HEK293 (cell line): ENCODE measurements at regions not wholly inside any gene's neighbourhood (a gene's known extent, or its start where the extent isn't known, plus 50 kb on each side); places are given as distances from the start of the nearest gene placed in this dataset.

ENCODE experiments used
- GLIS2 ChIP-seq: fragments of 450-650 bp; formaldehyde crosslinking; IDR thresholded peaks from 2 replicates; pipeline ENCODE4 v1.5.1; 2016; ENCODE audit warnings: missing biosample characterization, missing genetic modification characterization
- KLF1 ChIP-seq: fragments of 450-650 bp; formaldehyde crosslinking; IDR thresholded peaks from 2 replicates; pipeline ENCODE4 v1.5.1; 2016; ENCODE audit warnings: missing biosample characterization, missing genetic modification characterization
- RBAK ChIP-seq: fragments of 450-650 bp; formaldehyde crosslinking; IDR thresholded peaks from 2 replicates; pipeline ENCODE4 v1.5.1; 2016; ENCODE audit warnings: missing biosample characterization, missing genetic modification characterization
- WT1 ChIP-seq: fragments of 450-650 bp; formaldehyde crosslinking; IDR thresholded peaks from 2 replicates; pipeline ENCODE4 v1.5.1; 2016; ENCODE audit warnings: missing biosample characterization, missing genetic modification characterization
- ZFHX2 ChIP-seq: fragments of 450-650 bp; formaldehyde crosslinking; conservative IDR thresholded peaks from 2 replicates; pipeline ENCODE4 v1.5.1; 2016; ENCODE audit warnings: missing biosample characterization, missing genetic modification characterization
- ZNF184 ChIP-seq: fragments of 450-650 bp; IDR thresholded peaks from 2 replicates; pipeline ENCODE4 v1.5.1; 2018; ENCODE audit warnings: missing biosample characterization, mild to moderate bottlenecking, missing genetic modification characterization
- ZNF214 ChIP-seq: fragments of 450-650 bp; formaldehyde crosslinking; IDR thresholded peaks from 2 replicates; pipeline ENCODE4 v1.5.1; 2017; ENCODE audit warnings: missing biosample characterization, mild to moderate bottlenecking, missing genetic modification characterization, borderline replicate concordance
- ZNF221 ChIP-seq: fragments of 450-650 bp; formaldehyde crosslinking; IDR thresholded peaks from 2 replicates; pipeline ENCODE4 v1.5.1; 2017; ENCODE audit warnings: missing biosample characterization, missing genetic modification characterization, borderline replicate concordance
- ZNF223 ChIP-seq: fragments of 450-650 bp; formaldehyde crosslinking; IDR thresholded peaks from 2 replicates; pipeline ENCODE4 v1.5.1; 2016; ENCODE audit warnings: missing biosample characterization, missing genetic modification characterization
- ZNF239 ChIP-seq: fragments of 450-650 bp; formaldehyde crosslinking; IDR thresholded peaks from 2 replicates; pipeline ENCODE4 v1.5.1; 2016; ENCODE audit warnings: missing biosample characterization, missing genetic modification characterization
- ZNF280D ChIP-seq: fragments of 450-650 bp; formaldehyde crosslinking; IDR thresholded peaks from 2 replicates; pipeline ENCODE4 v1.5.1; 2016; ENCODE audit warnings: missing biosample characterization, missing genetic modification characterization
- ZNF335 ChIP-seq: fragments of 450-650 bp; formaldehyde crosslinking; conservative IDR thresholded peaks from 2 replicates; pipeline ENCODE4 v1.5.1; 2016; ENCODE audit warnings: missing biosample characterization, missing genetic modification characterization
- ZNF433 ChIP-seq: fragments of 450-650 bp; formaldehyde crosslinking; IDR thresholded peaks from 2 replicates; pipeline ENCODE4 v1.5.1; 2016; ENCODE audit warnings: missing biosample characterization, missing genetic modification characterization, low read depth
- ZNF555 ChIP-seq: fragments of 450-650 bp; formaldehyde crosslinking; conservative IDR thresholded peaks from 2 replicates; pipeline ENCODE4 v1.5.1; 2017; ENCODE audit warnings: missing biosample characterization, mild to moderate bottlenecking, missing genetic modification characterization, inconsistent platforms
- ZNF600 ChIP-seq: fragments of 450-650 bp; formaldehyde crosslinking; IDR thresholded peaks from 2 replicates; pipeline ENCODE4 v1.5.1; 2016; ENCODE audit warnings: missing biosample characterization, missing genetic modification characterization
- ZNF621 ChIP-seq: fragments of 450-650 bp; formaldehyde crosslinking; IDR thresholded peaks from 2 replicates; pipeline ENCODE4 v1.5.1; 2017; ENCODE audit warnings: missing biosample characterization, missing genetic modification characterization
- ZNF645 ChIP-seq: fragments of 450-650 bp; formaldehyde crosslinking; IDR thresholded peaks from 2 replicates; pipeline ENCODE4; 2016; ENCODE audit warnings: missing biosample characterization, missing genetic modification characterization
- ZNF785 ChIP-seq: fragments of 450-650 bp; formaldehyde crosslinking; IDR thresholded peaks from 2 replicates; pipeline ENCODE4 v1.5.1; 2016; ENCODE audit warnings: missing biosample characterization, missing genetic modification characterization
- ZSCAN18 ChIP-seq: fragments of 450-650 bp; formaldehyde crosslinking; IDR thresholded peaks from 2 replicates; pipeline ENCODE4 v1.5.1; 2016; ENCODE audit warnings: missing biosample characterization, missing genetic modification characterization
- ZSCAN30 ChIP-seq: fragments of 450-650 bp; IDR thresholded peaks from 2 replicates; pipeline ENCODE4 v1.5.1; 2018; ENCODE audit warnings: missing biosample characterization, mild to moderate bottlenecking, missing genetic modification characterization, moderate library complexity
- TF ChIP-seq, protein P1 (sequence below): fragments of 450-650 bp; formaldehyde crosslinking; conservative IDR thresholded peaks from 2 replicates; pipeline ENCODE4 v1.5.1; 2016; ENCODE audit warnings: low read depth, missing biosample characterization, missing genetic modification characterization
- TF ChIP-seq, protein P2 (sequence below): fragments of 450-650 bp; formaldehyde crosslinking; IDR thresholded peaks from 2 replicates; pipeline ENCODE4 v1.5.1; 2016; ENCODE audit warnings: missing biosample characterization, missing genetic modification characterization
- TF ChIP-seq, protein P3 (sequence below): fragments of 450-650 bp; formaldehyde crosslinking; IDR thresholded peaks from 2 replicates; pipeline ENCODE4 v1.5.1; 2016; ENCODE audit warnings: missing biosample characterization, missing genetic modification characterization, low read depth
- TF ChIP-seq, protein P4 (sequence below): fragments of 450-650 bp; formaldehyde crosslinking; IDR thresholded peaks from 2 replicates; pipeline ENCODE4 v1.5.1; 2016; ENCODE audit warnings: missing biosample characterization, missing genetic modification characterization, borderline replicate concordance

DNA sequence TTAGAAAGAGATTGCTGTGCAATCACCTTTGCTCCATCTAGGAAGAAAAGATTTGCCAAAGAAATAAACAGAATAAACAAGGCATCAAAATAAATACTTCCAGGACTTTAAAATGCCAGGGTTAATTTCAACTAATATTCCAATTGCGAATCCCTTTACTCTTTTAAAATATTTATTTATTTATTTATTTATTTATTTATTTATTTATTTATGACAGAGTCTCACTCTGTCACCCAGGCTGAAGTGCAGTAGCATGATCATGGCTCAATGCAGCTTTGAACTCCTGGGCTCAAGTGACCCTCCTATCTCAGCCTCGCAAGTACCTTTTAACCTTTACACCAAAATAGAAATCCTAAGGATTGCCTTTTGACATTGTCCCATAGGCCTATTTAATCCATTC, 191.1 kb downstream of the EDN1 start (continued):
- TF ChIP-seq ZNF335 (tag by site-specific recombination) (no peak), ZNF239 (tag by site-specific recombination) (no peak), ZNF645 (tag by site-specific recombination) (no peak), ZNF433 (tag by site-specific recombination) (0 out of 2 replicates have a peak, but pooled peaks have one; percentile 25), ZNF600 (tag by site-specific recombination) (no peak), ZNF214 (no peak), WT1 (no peak), ZNF221 (tag by site-specific recombination) (no peak), ZNF223 (tag by site-specific recombination) (no peak), ZNF184 (tag by site-specific recombination) (no peak), ZSCAN30 (tag by site-specific recombination) (no peak), ZNF555 (tag by site-specific recombination) (peak; percentile 86), ZNF280D (tag by site-specific recombination) (no peak), ZSCAN18 (tag by site-specific recombination) (no peak), GLIS2 (tag by site-specific recombination) (no peak), ZFHX2 (tag by site-specific recombination) (no peak), ZNF621 (tag by site-specific recombination) (no peak), RBAK (no peak), KLF1 (no peak), ZNF785 (tag by site-specific recombination) (no peak)
- TF ChIP-seq, protein P1, sequence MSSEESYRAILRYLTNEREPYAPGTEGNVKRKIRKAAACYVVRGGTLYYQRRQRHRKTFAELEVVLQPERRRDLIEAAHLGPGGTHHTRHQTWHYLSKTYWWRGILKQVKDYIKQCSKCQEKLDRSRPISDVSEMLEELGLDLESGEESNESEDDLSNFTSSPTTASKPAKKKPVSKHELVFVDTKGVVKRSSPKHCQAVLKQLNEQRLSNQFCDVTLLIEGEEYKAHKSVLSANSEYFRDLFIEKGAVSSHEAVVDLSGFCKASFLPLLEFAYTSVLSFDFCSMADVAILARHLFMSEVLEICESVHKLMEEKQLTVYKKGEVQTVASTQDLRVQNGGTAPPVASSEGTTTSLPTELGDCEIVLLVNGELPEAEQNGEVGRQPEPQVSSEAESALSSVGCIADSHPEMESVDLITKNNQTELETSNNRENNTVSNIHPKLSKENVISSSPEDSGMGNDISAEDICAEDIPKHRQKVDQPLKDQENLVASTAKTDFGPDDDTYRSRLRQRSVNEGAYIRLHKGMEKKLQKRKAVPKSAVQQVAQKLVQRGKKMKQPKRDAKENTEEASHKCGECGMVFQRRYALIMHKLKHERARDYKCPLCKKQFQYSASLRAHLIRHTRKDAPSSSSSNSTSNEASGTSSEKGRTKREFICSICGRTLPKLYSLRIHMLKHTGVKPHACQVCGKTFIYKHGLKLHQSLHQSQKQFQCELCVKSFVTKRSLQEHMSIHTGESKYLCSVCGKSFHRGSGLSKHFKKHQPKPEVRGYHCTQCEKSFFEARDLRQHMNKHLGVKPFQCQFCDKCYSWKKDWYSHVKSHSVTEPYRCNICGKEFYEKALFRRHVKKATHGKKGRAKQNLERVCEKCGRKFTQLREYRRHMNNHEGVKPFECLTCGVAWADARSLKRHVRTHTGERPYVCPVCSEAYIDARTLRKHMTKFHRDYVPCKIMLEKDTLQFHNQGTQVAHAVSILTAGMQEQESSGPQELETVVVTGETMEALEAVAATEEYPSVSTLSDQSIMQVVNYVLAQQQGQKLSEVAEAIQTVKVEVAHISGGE (tag by site-specific recombination), result peak; percentile 70
- TF ChIP-seq, protein P2, sequence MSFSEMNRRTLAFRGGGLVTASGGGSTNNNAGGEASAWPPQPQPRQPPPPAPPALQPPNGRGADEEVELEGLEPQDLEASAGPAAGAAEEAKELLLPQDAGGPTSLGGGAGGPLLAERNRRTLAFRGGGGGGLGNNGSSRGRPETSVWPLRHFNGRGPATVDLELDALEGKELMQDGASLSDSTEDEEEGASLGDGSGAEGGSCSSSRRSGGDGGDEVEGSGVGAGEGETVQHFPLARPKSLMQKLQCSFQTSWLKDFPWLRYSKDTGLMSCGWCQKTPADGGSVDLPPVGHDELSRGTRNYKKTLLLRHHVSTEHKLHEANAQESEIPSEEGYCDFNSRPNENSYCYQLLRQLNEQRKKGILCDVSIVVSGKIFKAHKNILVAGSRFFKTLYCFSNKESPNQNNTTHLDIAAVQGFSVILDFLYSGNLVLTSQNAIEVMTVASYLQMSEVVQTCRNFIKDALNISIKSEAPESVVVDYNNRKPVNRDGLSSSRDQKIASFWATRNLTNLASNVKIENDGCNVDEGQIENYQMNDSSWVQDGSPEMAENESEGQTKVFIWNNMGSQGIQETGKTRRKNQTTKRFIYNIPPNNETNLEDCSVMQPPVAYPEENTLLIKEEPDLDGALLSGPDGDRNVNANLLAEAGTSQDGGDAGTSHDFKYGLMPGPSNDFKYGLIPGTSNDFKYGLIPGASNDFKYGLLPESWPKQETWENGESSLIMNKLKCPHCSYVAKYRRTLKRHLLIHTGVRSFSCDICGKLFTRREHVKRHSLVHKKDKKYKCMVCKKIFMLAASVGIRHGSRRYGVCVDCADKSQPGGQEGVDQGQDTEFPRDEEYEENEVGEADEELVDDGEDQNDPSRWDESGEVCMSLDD (tag by site-specific recombination), result no peak
- TF ChIP-seq, protein P3, sequence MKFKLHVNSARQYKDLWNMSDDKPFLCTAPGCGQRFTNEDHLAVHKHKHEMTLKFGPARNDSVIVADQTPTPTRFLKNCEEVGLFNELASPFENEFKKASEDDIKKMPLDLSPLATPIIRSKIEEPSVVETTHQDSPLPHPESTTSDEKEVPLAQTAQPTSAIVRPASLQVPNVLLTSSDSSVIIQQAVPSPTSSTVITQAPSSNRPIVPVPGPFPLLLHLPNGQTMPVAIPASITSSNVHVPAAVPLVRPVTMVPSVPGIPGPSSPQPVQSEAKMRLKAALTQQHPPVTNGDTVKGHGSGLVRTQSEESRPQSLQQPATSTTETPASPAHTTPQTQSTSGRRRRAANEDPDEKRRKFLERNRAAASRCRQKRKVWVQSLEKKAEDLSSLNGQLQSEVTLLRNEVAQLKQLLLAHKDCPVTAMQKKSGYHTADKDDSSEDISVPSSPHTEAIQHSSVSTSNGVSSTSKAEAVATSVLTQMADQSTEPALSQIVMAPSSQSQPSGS (tag by site-specific recombination), result no peak
- TF ChIP-seq, protein P4, sequence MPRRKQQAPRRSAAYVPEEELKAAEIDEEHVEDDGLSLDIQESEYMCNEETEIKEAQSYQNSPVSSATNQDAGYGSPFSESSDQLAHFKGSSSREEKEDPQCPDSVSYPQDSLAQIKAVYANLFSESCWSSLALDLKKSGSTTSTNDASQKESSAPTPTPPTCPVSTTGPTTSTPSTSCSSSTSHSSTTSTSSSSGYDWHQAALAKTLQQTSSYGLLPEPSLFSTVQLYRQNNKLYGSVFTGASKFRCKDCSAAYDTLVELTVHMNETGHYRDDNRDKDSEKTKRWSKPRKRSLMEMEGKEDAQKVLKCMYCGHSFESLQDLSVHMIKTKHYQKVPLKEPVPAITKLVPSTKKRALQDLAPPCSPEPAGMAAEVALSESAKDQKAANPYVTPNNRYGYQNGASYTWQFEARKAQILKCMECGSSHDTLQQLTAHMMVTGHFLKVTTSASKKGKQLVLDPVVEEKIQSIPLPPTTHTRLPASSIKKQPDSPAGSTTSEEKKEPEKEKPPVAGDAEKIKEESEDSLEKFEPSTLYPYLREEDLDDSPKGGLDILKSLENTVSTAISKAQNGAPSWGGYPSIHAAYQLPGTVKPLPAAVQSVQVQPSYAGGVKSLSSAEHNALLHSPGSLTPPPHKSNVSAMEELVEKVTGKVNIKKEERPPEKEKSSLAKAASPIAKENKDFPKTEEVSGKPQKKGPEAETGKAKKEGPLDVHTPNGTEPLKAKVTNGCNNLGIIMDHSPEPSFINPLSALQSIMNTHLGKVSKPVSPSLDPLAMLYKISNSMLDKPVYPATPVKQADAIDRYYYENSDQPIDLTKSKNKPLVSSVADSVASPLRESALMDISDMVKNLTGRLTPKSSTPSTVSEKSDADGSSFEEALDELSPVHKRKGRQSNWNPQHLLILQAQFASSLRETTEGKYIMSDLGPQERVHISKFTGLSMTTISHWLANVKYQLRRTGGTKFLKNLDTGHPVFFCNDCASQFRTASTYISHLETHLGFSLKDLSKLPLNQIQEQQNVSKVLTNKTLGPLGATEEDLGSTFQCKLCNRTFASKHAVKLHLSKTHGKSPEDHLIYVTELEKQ (tag by site-specific recombination), result no peak
